ENCODE measurements at regions not wholly inside any gene's neighbourhood (a gene's known extent, or its start where the extent isn't known, plus 50 kb on each side); places are given as distances from the start of the nearest gene placed in this dataset.

- DNase-seq = no peak
Observed at GRCh38 chr11:127194521-127194920, 194.0 kb upstream of the KIRREL3 start.

GRCh38 chr11:127193950-127194349 lies 193.4 kb upstream of the KIRREL3 start:
- no peak for DNase-seq

GRCh38 chr11:127191689-127192088 lies 191.1 kb upstream of the KIRREL3 start:
- DNase-seq = no peak

- no peak for DNase-seq
Observed at GRCh38 chr11:127191261-127191660, 190.7 kb upstream of the KIRREL3 start.

GRCh38 chr11:127182586-127183203 lies 182.1 kb upstream of the KIRREL3 start:
- DNase-seq = no peak

GRCh38 chr11:127157225-127157624 lies 156.7 kb upstream of the KIRREL3 start:
- DNase-seq = no peak

- no peak for DNase-seq
Observed at GRCh38 chr11:127149410-127149809, 148.8 kb upstream of the KIRREL3 start.

- DNase-seq = no peak
Observed at GRCh38 chr11:127143251-127143650, 142.7 kb upstream of the KIRREL3 start.

GRCh38 chr11:127138613-127139012 lies 138.0 kb upstream of the KIRREL3 start:
- no peak for DNase-seq

GRCh38 chr11:127137771-127138280 lies 137.3 kb upstream of the KIRREL3 start:
- DNase-seq = no peak

- no peak for DNase-seq
Observed at GRCh38 chr11:127136438-127136837, 135.9 kb upstream of the KIRREL3 start.

- no peak for DNase-seq
Observed at GRCh38 chr11:127135256-127135655, 134.7 kb upstream of the KIRREL3 start.

GRCh38 chr11:127133061-127133460 lies 132.5 kb upstream of the KIRREL3 start:
- DNase-seq = no peak

- DNase-seq = no peak
Observed at GRCh38 chr11:127130321-127130720, 129.8 kb upstream of the KIRREL3 start.

GRCh38 chr11:127126986-127127385 lies 126.4 kb upstream of the KIRREL3 start:
- DNase-seq = no peak

GRCh38 chr11:127119356-127119755 lies 118.8 kb upstream of the KIRREL3 start:
- no peak for DNase-seq

- no peak for DNase-seq
Observed at GRCh38 chr11:127118811-127119210, 118.2 kb upstream of the KIRREL3 start.

GRCh38 chr11:127117231-127117739 lies 116.7 kb upstream of the KIRREL3 start:
- DNase-seq = no peak

GRCh38 chr11:127115844-127116243 lies 115.3 kb upstream of the KIRREL3 start:
- no peak for DNase-seq

GRCh38 chr11:127114035-127114434 lies 113.5 kb upstream of the KIRREL3 start:
- DNase-seq = no peak

- DNase-seq = no peak
Observed at GRCh38 chr11:127110542-127110941, 110.0 kb upstream of the KIRREL3 start.

- no peak for DNase-seq
Observed at GRCh38 chr11:127109796-127110480, 109.4 kb upstream of the KIRREL3 start.

GRCh38 chr11:127108838-127109237 lies 108.3 kb upstream of the KIRREL3 start:
- no peak for DNase-seq

GRCh38 chr11:127106938-127107337 lies 106.4 kb upstream of the KIRREL3 start:
- DNase-seq = no peak

Measured in activated CD4-positive, alpha-beta T cell treated with anti-CD3 and anti-CD28 coated beads, Interleukin-2, amount 50 U/mL, for 48 hours (primary cell).